ENCODE measurements at regions not wholly inside any gene's neighbourhood (a gene's known extent, or its start where the extent isn't known, plus 50 kb on each side); places are given as distances from the start of the nearest gene placed in this dataset.

DNA sequence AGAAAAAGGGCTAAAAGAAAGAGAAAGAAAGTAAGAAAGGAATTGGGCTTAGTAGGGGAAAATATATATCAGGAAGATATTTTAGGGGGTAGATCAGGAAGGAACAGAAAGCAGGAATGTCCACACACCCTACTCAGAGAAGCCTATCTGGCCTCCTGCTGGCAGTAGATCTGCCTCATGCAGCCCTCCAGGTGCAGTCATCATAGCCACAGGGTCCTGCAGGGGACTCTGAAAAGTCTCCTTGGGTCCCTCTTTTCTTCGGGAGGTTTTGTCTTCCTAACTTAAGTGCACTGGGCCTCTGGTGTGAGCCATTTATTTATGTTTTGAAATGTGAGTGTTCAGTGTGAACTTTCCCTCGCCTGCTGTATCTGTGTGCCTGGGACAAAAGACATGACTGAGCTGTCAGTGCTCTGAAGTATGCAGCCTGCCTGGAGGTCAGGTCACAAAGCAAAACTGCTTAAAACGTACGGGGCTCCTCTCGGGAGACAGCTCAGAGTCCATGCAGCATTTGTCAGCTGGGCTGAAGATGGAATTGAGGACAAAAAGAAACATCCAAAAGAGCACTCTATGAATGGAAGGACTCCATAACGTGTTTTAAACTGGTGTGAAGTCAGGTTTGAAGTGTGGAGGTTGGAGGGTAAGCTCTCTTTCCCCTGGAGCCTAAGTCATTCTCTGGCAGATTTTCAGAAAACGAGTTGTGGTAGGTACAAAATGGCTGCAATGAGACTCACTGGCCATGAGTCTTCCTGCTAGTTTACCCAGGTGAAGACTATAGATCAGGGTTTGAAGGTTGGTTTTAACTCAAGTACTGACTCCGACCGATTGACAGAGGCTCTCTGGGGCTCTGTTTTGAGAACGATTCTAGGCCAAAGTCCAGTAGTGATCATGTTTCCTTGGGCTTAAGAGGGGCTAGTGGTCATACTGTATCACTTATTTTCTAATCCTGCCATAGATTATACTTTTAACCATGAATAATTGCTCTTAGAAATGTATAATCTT is 151.8 kb upstream of the GDNF start:
- no peak for TF ChIP-seq POLR2A (IDR thresholded peaks at IDR 0.05; ENCODE audit: low read depth)
- TF ChIP-seq, protein P1, sequence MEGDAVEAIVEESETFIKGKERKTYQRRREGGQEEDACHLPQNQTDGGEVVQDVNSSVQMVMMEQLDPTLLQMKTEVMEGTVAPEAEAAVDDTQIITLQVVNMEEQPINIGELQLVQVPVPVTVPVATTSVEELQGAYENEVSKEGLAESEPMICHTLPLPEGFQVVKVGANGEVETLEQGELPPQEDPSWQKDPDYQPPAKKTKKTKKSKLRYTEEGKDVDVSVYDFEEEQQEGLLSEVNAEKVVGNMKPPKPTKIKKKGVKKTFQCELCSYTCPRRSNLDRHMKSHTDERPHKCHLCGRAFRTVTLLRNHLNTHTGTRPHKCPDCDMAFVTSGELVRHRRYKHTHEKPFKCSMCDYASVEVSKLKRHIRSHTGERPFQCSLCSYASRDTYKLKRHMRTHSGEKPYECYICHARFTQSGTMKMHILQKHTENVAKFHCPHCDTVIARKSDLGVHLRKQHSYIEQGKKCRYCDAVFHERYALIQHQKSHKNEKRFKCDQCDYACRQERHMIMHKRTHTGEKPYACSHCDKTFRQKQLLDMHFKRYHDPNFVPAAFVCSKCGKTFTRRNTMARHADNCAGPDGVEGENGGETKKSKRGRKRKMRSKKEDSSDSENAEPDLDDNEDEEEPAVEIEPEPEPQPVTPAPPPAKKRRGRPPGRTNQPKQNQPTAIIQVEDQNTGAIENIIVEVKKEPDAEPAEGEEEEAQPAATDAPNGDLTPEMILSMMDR (IDR thresholded peaks at IDR 0.05), result no peak
